Thyroid gland (tissue), 4 donors: ENCODE measurements at regions not wholly inside any gene's neighbourhood (a gene's known extent, or its start where the extent isn't known, plus 50 kb on each side); places are given as distances from the start of the nearest gene placed in this dataset.

Source experiments
- CTCF ChIP-seq, 6 experiments: fragments of 200-600 bp in 3 of 6; fragments of 450-650 bp in 3 of 6; sonication (generic) in 3 of 6; IDR thresholded peaks; one replicate each; pipeline ENCODE4 v1.5.1; 2016 to 2019; ENCODE audit warnings: antibody characterized with exemption in 6 of 6, mild to moderate bottlenecking in 2 of 6, inconsistent platforms in 1 of 6, moderate library complexity in 1 of 6
- POLR2A ChIP-seq, 2 donors: fragments of 450-650 bp; IDR thresholded peaks; one replicate each; pipeline ENCODE4 v1.6.1; 2017; ENCODE audit warnings: antibody characterized with exemption in 2 of 2, mild to moderate bottlenecking in 2 of 2, moderate library complexity in 1 of 2

- TF ChIP-seq CTCF (IDR thresholded peaks at IDR 0.05) (no peak), POLR2A (IDR thresholded peaks at IDR 0.05) (no peak)
Measured at GRCh38 chr4:123234955-123235354, 161.6 kb upstream of the SPRY1 start.
